HG03432 (cell line): ENCODE measurements at regions not wholly inside any gene's neighbourhood (a gene's known extent, or its start where the extent isn't known, plus 50 kb on each side); places are given as distances from the start of the nearest gene placed in this dataset.
"Not testable (repeated sequence)": the region's sequence is repeated elsewhere in the genome, so short reads cannot be mapped to it uniquely, and the experiment has no call there.

ENCODE experiments used
- ATAC-seq: cut with Tn5 transposase; IDR thresholded peaks from one replicate; pipeline ENCODE4 v1.9.1; 2021; ENCODE audit warnings: mild to moderate bottlenecking, moderate library complexity; ENCODE audit not compliant: unreplicated experiment

- ATAC-seq = no peak
Measured at GRCh38 chrX:104391906-104392305, 137.2 kb upstream of the ESX1 start.

GRCh38 chrX:104376937-104377336, 122.2 kb upstream of the ESX1 start:
- ATAC-seq = no peak

GRCh38 chrX:104372547-104372946, 117.8 kb upstream of the ESX1 start:
- ATAC-seq = no peak

DNA sequence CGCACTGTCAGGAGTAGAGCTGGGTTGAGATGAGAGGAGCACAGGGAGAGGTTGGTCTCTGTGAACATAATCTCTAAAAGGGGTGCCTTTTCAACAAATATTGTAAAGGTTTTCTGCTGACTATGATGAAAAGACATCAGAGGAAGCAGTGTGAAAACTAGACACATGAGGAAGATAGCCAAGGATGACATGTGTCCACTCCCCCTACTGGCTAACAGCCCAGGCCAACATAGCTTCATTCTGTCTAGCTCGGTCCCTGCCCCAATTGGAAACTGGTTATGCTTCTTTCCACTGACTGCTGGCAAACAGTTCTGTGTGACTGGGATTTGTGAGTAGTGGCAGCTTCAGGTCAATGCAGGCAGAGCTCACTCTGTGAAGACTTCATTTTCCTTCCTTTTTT, 115.4 kb upstream of the ESX1 start:
- no peak for ATAC-seq

DNA sequence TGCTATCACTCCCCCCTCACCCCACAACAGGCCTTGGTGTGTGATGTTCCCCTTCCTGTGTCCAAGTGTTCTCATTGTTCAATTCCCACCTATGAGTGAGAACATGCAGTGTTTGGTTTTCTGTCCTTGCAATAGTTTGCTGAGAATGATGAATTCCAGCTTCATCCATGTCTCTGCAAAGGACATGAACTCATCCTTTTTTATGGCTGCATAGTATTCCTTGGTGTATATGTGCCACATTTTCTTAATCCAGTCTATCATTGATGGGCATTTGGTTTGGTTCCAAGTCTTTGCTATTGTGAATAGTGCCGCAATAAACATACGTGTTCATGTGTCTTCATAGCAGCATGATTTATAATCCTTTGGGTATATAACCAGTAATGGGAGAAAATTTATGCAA, 106.0 kb upstream of the ESX1 start:
- ATAC-seq = not testable (repeated sequence)

DNA sequence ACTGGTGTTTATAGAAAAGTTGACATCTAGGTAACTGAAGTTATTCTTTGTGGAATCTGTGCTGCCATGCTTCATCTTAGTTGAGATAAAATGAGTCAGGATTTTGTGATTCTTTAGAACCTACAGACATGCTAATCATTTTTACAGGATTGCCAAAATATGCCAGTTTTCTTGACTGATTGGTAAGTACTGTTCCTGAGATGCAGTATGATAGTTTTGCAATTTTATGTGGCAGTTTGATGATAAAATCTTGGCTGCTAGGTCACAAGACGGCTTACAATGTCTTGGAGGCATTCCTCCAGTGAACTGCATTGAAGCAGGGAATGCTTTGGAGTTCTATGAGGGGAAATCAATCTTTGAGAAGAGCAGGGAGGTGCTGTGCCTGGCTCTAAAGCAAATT, 104.4 kb upstream of the ESX1 start:
- ATAC-seq = no peak

GRCh38 chrX:104351173-104351769, 96.5 kb upstream of the ESX1 start:
- ATAC-seq = no peak

GRCh38 chrX:104347860-104348259, 93.1 kb upstream of the ESX1 start:
- no peak for ATAC-seq

DNA sequence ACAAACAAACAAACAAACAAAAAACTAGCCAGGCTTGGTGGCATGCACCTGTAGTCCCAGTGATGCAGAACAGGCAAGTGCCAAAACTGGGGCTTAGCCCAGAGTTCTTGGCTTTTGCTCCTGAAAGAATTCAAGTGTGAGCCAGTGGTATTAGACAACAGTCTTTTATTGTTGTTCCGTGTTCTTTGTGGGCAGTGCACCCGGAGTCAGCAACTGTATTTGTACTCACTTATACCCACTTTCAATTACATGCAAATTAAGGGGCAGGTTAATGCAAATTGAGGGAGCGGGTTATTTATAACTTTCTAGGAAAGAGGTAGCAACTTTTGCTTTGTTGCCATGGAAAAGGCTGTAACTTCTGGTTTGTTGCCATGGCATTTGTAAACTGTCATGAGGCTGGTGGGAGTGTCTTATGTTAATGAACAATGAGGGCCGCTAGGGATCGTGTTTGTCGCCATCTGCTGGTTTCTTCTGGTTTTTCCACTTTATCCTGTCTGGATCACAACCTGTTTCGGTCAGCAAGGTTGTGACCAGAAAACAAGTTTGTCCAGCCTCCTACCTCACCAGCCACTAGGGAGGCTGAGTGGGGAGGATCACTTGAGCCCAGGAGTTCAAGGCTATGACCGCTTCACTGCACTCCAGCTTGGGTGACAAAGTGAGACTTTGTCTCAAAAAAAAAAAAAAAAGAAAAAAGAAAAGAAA, 88.8 kb upstream of the ESX1 start:
- peak; percentile 92 for ATAC-seq

- no peak for ATAC-seq
Measured at GRCh38 chrX:104342065-104342464, 87.3 kb upstream of the ESX1 start.

DNA sequence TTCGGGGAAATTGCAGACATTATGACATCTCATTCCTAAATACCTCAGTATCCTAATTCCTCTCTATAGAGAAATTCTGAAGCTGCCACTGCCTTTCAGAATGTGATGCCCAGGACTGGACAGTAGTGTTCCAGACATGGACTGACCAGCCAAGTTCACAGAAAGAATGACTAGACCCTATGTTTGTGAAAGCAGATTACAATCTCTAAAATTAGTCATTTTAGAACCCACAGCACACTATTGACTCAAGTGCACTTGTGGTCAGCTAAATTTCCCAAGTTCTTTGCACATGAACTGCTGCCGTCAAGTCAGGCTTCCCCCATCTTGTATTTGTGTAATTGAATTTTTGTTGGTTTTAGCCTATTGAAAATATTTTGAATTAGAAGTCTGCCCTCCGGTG, 81.0 kb upstream of the ESX1 start:
- no peak for ATAC-seq

GRCh38 chrX:104334971-104335370, 80.2 kb upstream of the ESX1 start:
- ATAC-seq = no peak

GRCh38 chrX:104330966-104331365, 76.2 kb upstream of the ESX1 start:
- no peak for ATAC-seq

DNA sequence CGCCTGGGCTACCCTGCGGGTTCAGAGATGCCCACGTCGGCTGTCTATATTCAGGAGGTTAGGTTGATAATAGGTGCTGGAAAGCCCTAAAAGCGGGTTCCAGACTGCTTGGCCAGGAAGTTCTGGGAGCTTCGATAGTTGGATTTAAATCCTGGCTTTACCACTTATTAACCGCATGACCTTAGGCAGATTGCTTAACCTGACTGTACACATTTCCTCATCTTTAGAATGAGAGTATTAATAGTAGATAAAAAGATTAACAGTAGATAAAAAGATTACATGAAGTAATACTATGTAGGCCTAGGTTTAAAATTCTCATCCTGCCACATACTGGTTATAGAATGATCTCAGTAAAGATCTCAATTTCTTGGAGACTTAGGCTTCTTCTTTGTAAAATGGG, 75.0 kb upstream of the ESX1 start:
- ATAC-seq = no peak

DNA sequence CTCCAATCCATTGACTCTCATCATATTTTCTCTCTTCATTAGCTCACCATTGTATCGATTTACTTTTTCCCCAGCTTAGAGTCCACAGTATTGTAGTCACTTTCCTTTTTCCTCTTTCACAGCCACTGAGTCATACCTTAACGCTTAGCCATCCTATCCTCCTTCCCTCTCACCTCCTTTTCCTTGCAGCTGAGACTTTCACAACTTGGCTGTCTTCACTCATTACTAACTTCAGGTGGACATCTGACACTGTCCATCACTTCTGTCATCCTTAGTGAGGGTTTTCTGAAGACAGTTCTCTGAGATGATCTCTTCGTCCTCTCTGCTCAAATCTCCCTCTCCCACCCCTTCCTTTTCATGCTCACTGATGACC, 70.5 kb upstream of the ESX1 start:
- ATAC-seq = no peak

GRCh38 chrX:104324461-104325212, 69.9 kb upstream of the ESX1 start:
- no peak for ATAC-seq

GRCh38 chrX:104319346-104319745, 64.6 kb upstream of the ESX1 start:
- ATAC-seq = no peak

DNA sequence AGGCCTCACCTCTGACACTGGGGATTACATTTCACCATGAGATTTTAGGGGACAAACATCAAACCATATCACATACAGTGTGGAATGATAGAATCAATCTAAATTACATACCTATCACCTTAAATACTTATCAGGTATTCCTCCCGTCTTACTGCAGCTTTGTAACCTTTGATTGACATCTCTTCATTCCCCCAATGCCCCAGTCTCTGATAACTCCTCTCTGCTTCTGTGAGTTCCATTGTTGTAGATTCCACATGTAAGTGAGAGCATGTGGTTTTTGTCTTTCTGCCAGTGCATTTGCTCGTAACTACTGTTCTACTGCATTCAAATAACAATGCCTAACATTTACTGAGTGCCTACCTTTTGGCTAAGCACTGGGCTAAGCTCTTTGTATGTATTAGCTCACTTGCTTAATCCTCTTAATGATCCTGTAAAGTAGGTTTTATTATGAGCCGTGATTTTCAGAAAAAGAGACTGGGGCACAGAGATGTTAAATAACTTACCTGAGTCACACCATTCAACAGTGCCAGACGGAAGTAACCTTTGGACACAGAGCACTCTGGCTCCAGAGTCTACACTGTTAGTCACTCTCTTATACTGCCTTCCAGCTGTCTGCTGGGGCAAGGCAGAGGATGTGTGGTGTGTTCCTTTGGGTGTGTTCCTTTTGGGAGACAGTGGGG, 63.7 kb upstream of the ESX1 start:
- ATAC-seq = no peak

DNA sequence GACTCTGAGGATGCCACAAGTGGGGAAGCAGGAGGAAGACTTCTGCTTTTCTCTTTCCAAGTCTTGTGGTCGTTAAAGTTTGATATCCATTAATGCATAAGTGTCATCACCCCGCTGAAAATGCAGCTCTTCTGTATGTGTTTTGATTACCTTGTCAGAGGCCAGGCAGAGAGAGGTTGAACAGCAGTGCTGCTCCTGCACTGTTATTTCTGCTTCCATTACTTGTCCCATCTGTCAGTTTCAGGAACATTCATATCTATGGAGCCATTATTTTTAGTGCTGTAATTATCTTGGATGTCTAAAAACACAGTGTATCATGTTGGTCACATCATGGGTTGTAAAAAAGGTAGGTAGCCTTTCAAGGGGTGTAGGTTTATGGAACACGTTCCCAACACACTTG, 62.0 kb upstream of the ESX1 start:
- ATAC-seq = no peak

- no peak for ATAC-seq
Measured at GRCh38 chrX:104315555-104315954, 60.8 kb upstream of the ESX1 start.

GRCh38 chrX:104310657-104311254, 56.0 kb upstream of the ESX1 start:
- ATAC-seq = no peak
